Esophagus squamous epithelium (tissue), 5 donors: ENCODE measurements at regions not wholly inside any gene's neighbourhood (a gene's known extent, or its start where the extent isn't known, plus 50 kb on each side); places are given as distances from the start of the nearest gene placed in this dataset.

Source experiments
- DNase-seq: peaks from one replicate; lab custom pipeline; 2025; lab: John Stamatoyannopoulos, UW
- H3K27ac ChIP-seq, 4 donors: fragments of 200-600 bp; sonication (generic); one replicate each; pipeline ENCODE4 v1.5.1; 2016 to 2019; ENCODE audit warnings: mild to moderate bottlenecking in 1 of 4
- H3K27me3 ChIP-seq, 4 donors: fragments of 200-600 bp; sonication (generic); 1 replicate in 3 of 4; 2 replicates in 1 of 4; pipeline versions ENCODE4 v1.5.1 to v1.6.0; 2017 to 2021; ENCODE audit warnings: antibody characterized with exemption in 1 of 4
- H3K36me3 ChIP-seq, 3 donors: fragments of 200-600 bp; sonication (generic); one replicate each; pipeline ENCODE4 v1.5.1; 2016 to 2019
- H3K4me1 ChIP-seq, 3 donors: fragments of 200-600 bp; sonication (generic); one replicate each; pipeline ENCODE4 v1.5.1; 2017 to 2019
- H3K4me3 ChIP-seq, 4 donors: fragments of 200-600 bp; sonication (generic); 1 replicate in 3 of 4; 2 replicates in 1 of 4; pipeline ENCODE4 v1.5.1; 2016 to 2019; ENCODE audit warnings: mild to moderate bottlenecking in 2 of 4, moderate library complexity in 1 of 4
- H3K9me3 ChIP-seq, 3 donors: fragments of 200-600 bp; sonication (generic); one replicate each; pipeline ENCODE4 v1.5.1; 2016 to 2019
- POLR2A ChIP-seq, 4 donors: fragments of 450-650 bp; IDR thresholded peaks; one replicate each; pipeline ENCODE4 v1.6.1; 2017; ENCODE audit warnings: antibody characterized with exemption in 4 of 4, mild to moderate bottlenecking in 4 of 4, moderate library complexity in 3 of 4
- WGBS, 2 donors: methylation state at CpG; one replicate each; pipeline ENCODE4 v1.1.5; 2018; 5-methylcytosine and 5-hydroxymethylcytosine counted together
- intact Hi-C: fragments of 100-400 bp; cut with DNase I; formaldehyde crosslinking; loops from one replicate; pipeline ENCODE4 v1.15.0; 2022
- TF ChIP-seq, protein P1 (sequence below), 6 experiments: fragments of 450-650 bp in 4 of 6; fragments of 200-600 bp in 2 of 6; sonication (generic) in 2 of 6; IDR thresholded peaks; one replicate each; pipeline ENCODE4 v1.5.1; 2016 to 2019; ENCODE audit warnings: antibody characterized with exemption in 6 of 6, mild to moderate bottlenecking in 4 of 6, moderate library complexity in 4 of 6
- donor health status: DM: yes; HTN: yes; CAD: no.

- intact Hi-C loops: no loop called here
- DNase-seq: no peak
- Histone ChIP-seq H3K9me3 (no peaks in the 10 kb centered on the region), H3K4me1 (no peaks in the 10 kb centered on the region), H3K36me3 (no peaks in the 10 kb centered on the region), H3K27ac (no peak overlapping the region), H3K4me3 (no peak overlapping the region), H3K27me3 (peaks cover 0 to 5% (median 0%) of the 10 kb centered on the region in 4 donors)
- WGBS, 2 donors: 71 to 100% methylated on average over 1 of the region's 2 CpGs
- TF ChIP-seq, protein P1, sequence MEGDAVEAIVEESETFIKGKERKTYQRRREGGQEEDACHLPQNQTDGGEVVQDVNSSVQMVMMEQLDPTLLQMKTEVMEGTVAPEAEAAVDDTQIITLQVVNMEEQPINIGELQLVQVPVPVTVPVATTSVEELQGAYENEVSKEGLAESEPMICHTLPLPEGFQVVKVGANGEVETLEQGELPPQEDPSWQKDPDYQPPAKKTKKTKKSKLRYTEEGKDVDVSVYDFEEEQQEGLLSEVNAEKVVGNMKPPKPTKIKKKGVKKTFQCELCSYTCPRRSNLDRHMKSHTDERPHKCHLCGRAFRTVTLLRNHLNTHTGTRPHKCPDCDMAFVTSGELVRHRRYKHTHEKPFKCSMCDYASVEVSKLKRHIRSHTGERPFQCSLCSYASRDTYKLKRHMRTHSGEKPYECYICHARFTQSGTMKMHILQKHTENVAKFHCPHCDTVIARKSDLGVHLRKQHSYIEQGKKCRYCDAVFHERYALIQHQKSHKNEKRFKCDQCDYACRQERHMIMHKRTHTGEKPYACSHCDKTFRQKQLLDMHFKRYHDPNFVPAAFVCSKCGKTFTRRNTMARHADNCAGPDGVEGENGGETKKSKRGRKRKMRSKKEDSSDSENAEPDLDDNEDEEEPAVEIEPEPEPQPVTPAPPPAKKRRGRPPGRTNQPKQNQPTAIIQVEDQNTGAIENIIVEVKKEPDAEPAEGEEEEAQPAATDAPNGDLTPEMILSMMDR (IDR thresholded peaks at IDR 0.05): no peak
- no peak for TF ChIP-seq POLR2A (IDR thresholded peaks at IDR 0.05)
These were observed 140.1 kb downstream of the LNPK start for GRCh38 chr2:175861958-175862357.

- Histone ChIP-seq H3K36me3 (no peaks in the 10 kb centered on the region), H3K27ac (peak overlapping the region in 1 of 4 donors; percentile 5), H3K9me3 (no peaks in the 10 kb centered on the region), H3K27me3 (no peaks in the 10 kb centered on the region), H3K4me1 (no peaks in the 10 kb centered on the region), H3K4me3 (no peak overlapping the region)
- intact Hi-C loops: no loop called here
- WGBS, 2 donors: 33% methylated on average over 4 of the region's 4 CpGs
- TF ChIP-seq, protein P1 (IDR thresholded peaks at IDR 0.05): no peak
- TF ChIP-seq POLR2A (IDR thresholded peaks at IDR 0.05): no peak
- DNase-seq: no peak
These were observed 146.1 kb downstream of the LNPK start for GRCh38 chr2:175855794-175856453.

DNA sequence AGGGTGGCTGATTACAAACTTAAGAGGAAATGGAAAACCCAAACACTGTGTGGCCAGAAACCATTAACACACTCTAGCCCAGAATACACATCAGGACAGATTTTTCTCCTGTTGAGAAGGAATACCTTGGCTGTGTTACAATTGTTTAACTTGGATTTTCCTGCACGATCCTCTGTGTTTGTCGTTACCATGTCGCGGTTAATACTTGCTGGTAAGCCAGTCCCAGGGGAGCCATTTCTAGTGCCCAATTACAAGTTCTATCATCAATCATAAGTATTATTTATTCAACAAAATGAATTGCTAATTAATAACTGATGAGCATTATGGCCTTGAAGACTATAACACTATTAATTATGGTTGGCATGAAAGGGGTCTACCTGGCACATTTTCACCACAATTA is 146.8 kb downstream of the LNPK start:
- Histone ChIP-seq H3K27ac (no peak overlapping the region), H3K27me3 (no peaks in the 10 kb centered on the region), H3K9me3 (no peaks in the 10 kb centered on the region), H3K4me3 (no peak overlapping the region), H3K36me3 (no peaks in the 10 kb centered on the region), H3K4me1 (no peaks in the 10 kb centered on the region)
- 51 to 77% methylated on average over 4 of the region's 4 CpGs for WGBS, 2 donors
- TF ChIP-seq, protein P1 (IDR thresholded peaks at IDR 0.05): no peak
- no peak for TF ChIP-seq POLR2A (IDR thresholded peaks at IDR 0.05)
- intact Hi-C loops: no loop called here
- no peak for DNase-seq

DNA sequence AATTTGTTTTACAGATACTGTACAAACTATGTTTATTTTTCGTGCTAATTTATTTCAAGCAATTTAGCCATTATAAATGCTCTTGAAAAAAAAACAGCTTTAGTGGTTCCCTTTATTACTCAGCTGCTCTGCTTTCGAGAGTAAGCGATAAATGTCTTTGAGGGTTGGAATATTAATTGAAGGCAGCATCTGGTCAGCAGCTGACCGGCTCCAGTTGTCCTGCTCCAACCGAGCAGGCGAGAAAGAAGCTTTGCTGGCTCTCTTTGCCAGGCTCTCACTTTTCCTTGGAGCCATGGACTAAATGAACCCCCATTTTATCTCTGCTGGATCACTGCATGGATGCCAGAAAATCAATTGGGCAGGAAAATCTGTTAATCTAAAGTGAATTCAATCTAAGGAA is 147.4 kb downstream of the LNPK start:
- H3K27me3 ChIP-seq: no peaks in the 10 kb centered on the region
- no peaks in the 10 kb centered on the region for H3K4me1 ChIP-seq
- TF ChIP-seq, protein P1 (IDR thresholded peaks at IDR 0.05): no peak
- no peak for TF ChIP-seq POLR2A (IDR thresholded peaks at IDR 0.05)
- DNase-seq: no peak
- H3K36me3 ChIP-seq: no peaks in the 10 kb centered on the region
- no peak overlapping the region for H3K4me3 ChIP-seq
- no peaks in the 10 kb centered on the region for H3K9me3 ChIP-seq
- 75% methylated on average over 6 of the region's 6 CpGs for WGBS, 2 donors
- no peak overlapping the region for H3K27ac ChIP-seq
- intact Hi-C loops: no loop called here

- intact Hi-C loops: no loop called here
- H3K4me1 ChIP-seq: no peaks in the 10 kb centered on the region
- H3K27me3 ChIP-seq: no peaks in the 10 kb centered on the region
- DNase-seq: no peak
- H3K4me3 ChIP-seq: no peak overlapping the region
- 50 to 61% methylated on average over 3 of the region's 3 CpGs for WGBS, 2 donors
- H3K9me3 ChIP-seq: no peaks in the 10 kb centered on the region
- H3K36me3 ChIP-seq: no peaks in the 10 kb centered on the region
- H3K27ac ChIP-seq: no peak overlapping the region
- TF ChIP-seq POLR2A (IDR thresholded peaks at IDR 0.05): no peak
- TF ChIP-seq, protein P1 (IDR thresholded peaks at IDR 0.05): no peak
These were observed 147.9 kb downstream of the LNPK start for GRCh38 chr2:175854129-175854528.
